ENCODE measurements at regions not wholly inside any gene's neighbourhood (a gene's known extent, or its start where the extent isn't known, plus 50 kb on each side); places are given as distances from the start of the nearest gene placed in this dataset.

- DNase-seq (ENCODE audit: low read depth) = no peak
- TF ChIP-seq CTCF (IDR thresholded peaks at IDR 0.05; ENCODE audit: insufficient read depth, low read length, poor library complexity, severe bottlenecking) = no peak
- no peaks in the 10 kb centered on the region for H3K27me3 ChIP-seq (ENCODE audit: control insufficient read depth, insufficient read depth, low read length)
These were observed 639.3 kb upstream of the STEAP1 start for GRCh38 chr7:89514970-89515369.

DNA sequence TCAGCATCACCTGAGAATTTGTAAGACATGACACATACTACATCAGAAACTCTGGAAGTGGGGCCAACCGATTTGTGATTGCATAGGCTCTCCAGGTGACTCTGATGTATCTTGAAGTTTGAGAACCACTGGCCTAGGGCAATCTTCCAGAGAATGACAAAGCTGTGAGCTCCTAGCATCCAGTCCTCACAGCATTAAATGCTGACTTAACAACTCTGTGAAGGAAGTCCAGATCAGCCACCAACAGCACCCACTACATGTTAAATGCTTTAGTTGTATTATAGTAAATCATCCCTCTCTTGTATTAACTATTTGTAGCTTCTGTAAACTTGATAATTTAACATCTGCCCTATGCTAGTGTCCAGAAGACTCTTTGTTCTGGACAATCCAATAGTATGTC, 636.5 kb upstream of the STEAP1 start:
- no peak for DNase-seq (ENCODE audit: low read depth)
- Histone ChIP-seq H3K4me3 (ENCODE audit: low read depth, low read length) (no peak overlapping the region), H3K27me3 (ENCODE audit: control insufficient read depth, insufficient read depth, low read length) (no peaks in the 10 kb centered on the region), H3K36me3 (ENCODE audit: control insufficient read depth, insufficient read depth, low read length) (no peaks in the 10 kb centered on the region)
- no peak for TF ChIP-seq CTCF (IDR thresholded peaks at IDR 0.05; ENCODE audit: insufficient read depth, low read length, poor library complexity, severe bottlenecking)

More at GRCh38 chr7:89514970-89515369, 639.3 kb upstream of the STEAP1 start:
- H3K4me3 ChIP-seq (ENCODE audit: low read depth, low read length) = no peak overlapping the region
- no peaks in the 10 kb centered on the region for H3K36me3 ChIP-seq (ENCODE audit: control insufficient read depth, insufficient read depth, low read length)

DNA sequence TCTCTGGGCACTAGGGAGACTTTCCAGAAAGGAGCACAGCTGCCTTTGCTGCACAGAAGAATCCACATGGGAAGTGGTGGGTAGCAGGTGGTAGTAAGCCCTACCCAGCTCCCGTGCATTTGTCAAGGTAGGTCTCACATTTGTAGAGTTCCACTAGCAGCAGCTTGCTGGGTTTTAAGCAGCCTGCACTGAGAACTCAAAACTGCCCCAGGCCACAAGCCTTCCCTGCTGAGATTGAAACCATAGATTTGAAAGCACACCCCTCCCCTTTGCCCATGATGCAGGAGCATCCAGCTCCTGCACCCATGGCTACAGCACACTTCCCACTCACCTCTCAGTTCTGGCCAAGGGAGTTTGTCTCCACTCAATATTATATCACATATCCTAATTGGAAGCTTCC, 604.5 kb upstream of the STEAP1 start:
- DNase-seq (ENCODE audit: low read depth) = no peak
- H3K36me3 ChIP-seq (ENCODE audit: control insufficient read depth, insufficient read depth, low read length) = no peaks in the 10 kb centered on the region
- no peak overlapping the region for H3K4me3 ChIP-seq (ENCODE audit: low read depth, low read length)
- TF ChIP-seq CTCF (IDR thresholded peaks at IDR 0.05; ENCODE audit: insufficient read depth, low read length, poor library complexity, severe bottlenecking) = no peak
- no peaks in the 10 kb centered on the region for H3K27me3 ChIP-seq (ENCODE audit: control insufficient read depth, insufficient read depth, low read length)

DNA sequence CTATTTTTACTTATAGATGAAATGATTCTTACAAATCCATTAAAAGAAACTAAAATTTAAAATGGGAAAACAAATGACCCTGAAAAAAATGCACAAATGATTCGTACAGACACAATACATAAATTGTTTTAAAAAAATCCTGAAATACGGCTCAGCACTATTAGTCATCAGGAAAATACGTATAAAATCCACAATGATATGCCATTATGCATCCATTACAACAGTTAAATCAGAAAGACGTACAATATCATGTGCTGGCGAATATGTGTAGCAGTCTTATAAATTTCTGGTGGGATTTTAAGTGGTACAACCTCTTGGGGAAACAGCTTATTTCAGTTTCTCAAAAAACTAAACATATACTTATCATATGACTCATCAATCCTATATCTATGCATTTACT, 600.1 kb upstream of the STEAP1 start:
- DNase-seq (ENCODE audit: low read depth) = no peak
- no peaks in the 10 kb centered on the region for H3K27me3 ChIP-seq (ENCODE audit: control insufficient read depth, insufficient read depth, low read length)
- H3K4me3 ChIP-seq (ENCODE audit: low read depth, low read length) = no peak overlapping the region
- TF ChIP-seq CTCF (IDR thresholded peaks at IDR 0.05; ENCODE audit: insufficient read depth, low read length, poor library complexity, severe bottlenecking) = no peak
- H3K36me3 ChIP-seq (ENCODE audit: control insufficient read depth, insufficient read depth, low read length) = no peaks in the 10 kb centered on the region

DNA sequence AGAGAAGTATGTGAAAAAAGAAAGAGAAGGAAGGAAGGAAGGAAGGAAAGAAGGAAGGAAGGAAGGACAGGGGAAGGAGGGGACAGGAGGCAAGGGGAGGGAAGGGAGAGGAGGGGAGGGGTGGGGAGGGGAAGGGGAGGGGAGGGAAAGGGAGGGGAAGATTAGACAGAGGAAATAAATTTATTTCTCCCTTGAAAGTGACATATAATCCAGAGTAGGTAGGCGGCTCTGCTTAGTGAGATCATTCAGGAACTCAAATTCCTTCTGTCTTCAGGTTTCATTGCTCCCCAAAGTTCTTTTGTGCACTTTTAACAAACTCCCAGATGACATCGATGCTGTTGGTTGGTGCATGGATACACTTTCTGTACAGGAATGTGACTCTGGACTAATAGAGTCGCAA, 594.7 kb upstream of the STEAP1 start:
- Histone ChIP-seq H3K36me3 (ENCODE audit: control insufficient read depth, insufficient read depth, low read length) (no peaks in the 10 kb centered on the region), H3K27me3 (ENCODE audit: control insufficient read depth, insufficient read depth, low read length) (no peaks in the 10 kb centered on the region), H3K4me3 (ENCODE audit: low read depth, low read length) (no peak overlapping the region)
- no peak for DNase-seq (ENCODE audit: low read depth)
- TF ChIP-seq CTCF (IDR thresholded peaks at IDR 0.05; ENCODE audit: insufficient read depth, low read length, poor library complexity, severe bottlenecking) = no peak

- no peak for TF ChIP-seq CTCF (IDR thresholded peaks at IDR 0.05; ENCODE audit: insufficient read depth, low read length, poor library complexity, severe bottlenecking)
- Histone ChIP-seq H3K27me3 (ENCODE audit: control insufficient read depth, insufficient read depth, low read length) (no peaks in the 10 kb centered on the region), H3K4me3 (ENCODE audit: low read depth, low read length) (no peak overlapping the region), H3K36me3 (ENCODE audit: control insufficient read depth, insufficient read depth, low read length) (no peaks in the 10 kb centered on the region)
- no peak for DNase-seq (ENCODE audit: low read depth)
These were observed 590.7 kb upstream of the STEAP1 start for GRCh38 chr7:89563597-89563996.

Measured in kidney epithelial cell (primary cell).